ENCODE measurements at regions not wholly inside any gene's neighbourhood (a gene's known extent, or its start where the extent isn't known, plus 50 kb on each side); places are given as distances from the start of the nearest gene placed in this dataset.
"Not testable (repeated sequence)": the region's sequence is repeated elsewhere in the genome, so short reads cannot be mapped to it uniquely, and the experiment has no call there.

DNA sequence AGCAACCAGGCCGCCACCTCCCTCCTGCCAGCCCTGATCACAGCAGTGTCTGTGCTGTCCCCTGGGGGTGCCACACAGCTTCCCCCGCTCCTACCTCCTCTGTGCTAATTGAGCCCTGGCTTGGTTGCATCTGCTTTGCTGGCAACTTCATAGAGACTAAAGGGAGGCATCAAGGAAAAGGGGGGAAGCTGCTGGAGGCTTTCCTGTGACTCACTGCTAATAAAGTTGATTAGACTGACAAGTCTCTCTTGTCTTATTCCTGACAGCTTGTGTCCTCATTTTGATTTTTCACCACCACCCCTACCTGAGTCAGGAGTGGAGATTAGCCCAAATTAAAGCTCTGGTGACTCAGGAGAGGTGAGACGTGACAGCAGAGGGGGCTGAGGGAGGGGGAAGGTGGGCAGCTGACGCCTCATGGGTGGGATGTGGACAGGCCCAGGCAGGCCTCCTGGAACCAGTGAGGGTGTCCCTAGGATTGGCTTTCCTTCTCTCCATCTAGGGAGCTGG lies 310.0 kb downstream of the CBLN1 start:
- no peak for DNase-seq
- H3K27ac Mint-ChIP-seq = no peak overlapping the region
- no peaks in the 10 kb centered on the region for H3K4me1 Mint-ChIP-seq
- ATAC-seq = no peak
- no peaks in the 10 kb centered on the region for H3K27me3 Mint-ChIP-seq
- no peak overlapping the region for H3K4me3 Mint-ChIP-seq
- H3K36me3 Mint-ChIP-seq (ENCODE audit: low read depth) = no peaks in the 10 kb centered on the region
- H3K9me3 ChIP-seq (ENCODE audit: control insufficient read depth, low read length, poor library complexity, severe bottlenecking) = no peaks in the 10 kb centered on the region

GRCh38 chr16:48970216-48970615 lies 311.4 kb downstream of the CBLN1 start:
- DNase-seq (no peak), ATAC-seq (no peak)
- Mint-ChIP-seq H3K4me3 (no peak overlapping the region), H3K4me1 (no peaks in the 10 kb centered on the region), H3K27me3 (no peaks in the 10 kb centered on the region), H3K36me3 (ENCODE audit: low read depth) (no peaks in the 10 kb centered on the region), H3K27ac (no peak overlapping the region)
- H3K9me3 ChIP-seq (ENCODE audit: control insufficient read depth, low read length, poor library complexity, severe bottlenecking) = no peaks in the 10 kb centered on the region

- Mint-ChIP-seq H3K36me3 (ENCODE audit: low read depth) (no peaks in the 10 kb centered on the region), H3K27me3 (no peaks in the 10 kb centered on the region), H3K4me1 (no peaks in the 10 kb centered on the region), H3K4me3 (no peak overlapping the region), H3K27ac (no peak overlapping the region)
- no peaks in the 10 kb centered on the region for H3K9me3 ChIP-seq (ENCODE audit: control insufficient read depth, low read length, poor library complexity, severe bottlenecking)
- DNase-seq = no peak
- no peak for ATAC-seq
Measured at GRCh38 chr16:48969611-48970010, 312.0 kb downstream of the CBLN1 start.

DNA sequence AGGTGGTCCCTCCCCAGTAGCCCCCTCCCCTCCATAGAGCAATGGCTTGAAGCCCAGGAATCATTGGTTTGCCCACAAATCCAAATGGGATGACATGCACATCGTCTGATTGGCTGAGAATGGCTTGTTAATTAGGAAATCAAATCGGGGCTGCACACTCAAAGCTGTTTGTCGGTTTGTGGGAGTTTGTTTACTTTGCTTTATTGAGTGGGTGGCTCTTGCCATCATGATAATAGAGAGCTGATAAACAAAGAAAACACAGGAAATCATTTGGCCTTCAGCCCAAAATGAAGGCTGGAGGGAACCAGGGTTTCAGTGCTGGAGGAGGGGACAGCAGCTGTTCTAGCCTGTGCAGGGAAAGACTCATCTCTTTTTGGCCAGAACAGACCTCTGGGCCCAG lies 316.3 kb downstream of the CBLN1 start:
- Mint-ChIP-seq H3K4me1 (no peaks in the 10 kb centered on the region), H3K27ac (no peak overlapping the region), H3K36me3 (ENCODE audit: low read depth) (no peaks in the 10 kb centered on the region), H3K27me3 (no peaks in the 10 kb centered on the region), H3K4me3 (no peak overlapping the region)
- DNase-seq = no peak
- H3K9me3 ChIP-seq (ENCODE audit: control insufficient read depth, low read length, poor library complexity, severe bottlenecking) = no peaks in the 10 kb centered on the region
- no peak for ATAC-seq

DNA sequence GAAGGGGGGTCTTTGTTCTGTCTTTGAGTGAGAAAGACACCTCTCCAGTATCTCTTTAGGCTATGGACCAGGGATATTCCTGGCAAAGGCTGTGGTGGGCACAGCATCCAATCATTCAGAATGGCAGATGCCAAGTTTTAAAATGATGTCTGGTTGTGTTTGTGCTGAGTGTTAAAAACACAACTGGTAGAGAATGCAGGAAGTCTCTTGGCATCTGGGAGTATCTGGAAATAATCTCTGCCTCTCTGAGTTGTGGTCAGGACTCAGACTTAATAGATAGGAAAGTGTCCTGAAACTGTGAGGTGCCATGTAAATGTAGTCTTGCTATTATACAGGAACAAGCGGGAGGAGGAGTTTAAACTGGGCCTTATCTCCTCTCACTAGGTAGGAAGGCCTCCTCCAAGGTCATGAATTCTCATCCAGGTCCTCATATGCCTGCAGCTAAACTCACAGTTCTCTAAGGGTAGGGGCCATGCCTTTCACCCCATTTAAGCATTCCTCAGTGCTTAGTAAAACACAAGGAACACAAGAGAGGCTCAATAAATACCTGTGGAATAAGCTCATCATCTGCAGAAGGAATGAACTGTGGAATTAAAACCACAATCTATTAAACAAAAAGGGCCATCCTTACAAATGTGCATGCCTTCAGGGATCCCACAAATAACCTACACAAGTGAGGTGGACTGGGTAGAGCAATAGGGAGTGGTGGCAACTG lies 317.6 kb downstream of the CBLN1 start:
- no peak overlapping the region for H3K4me3 Mint-ChIP-seq

DNA sequence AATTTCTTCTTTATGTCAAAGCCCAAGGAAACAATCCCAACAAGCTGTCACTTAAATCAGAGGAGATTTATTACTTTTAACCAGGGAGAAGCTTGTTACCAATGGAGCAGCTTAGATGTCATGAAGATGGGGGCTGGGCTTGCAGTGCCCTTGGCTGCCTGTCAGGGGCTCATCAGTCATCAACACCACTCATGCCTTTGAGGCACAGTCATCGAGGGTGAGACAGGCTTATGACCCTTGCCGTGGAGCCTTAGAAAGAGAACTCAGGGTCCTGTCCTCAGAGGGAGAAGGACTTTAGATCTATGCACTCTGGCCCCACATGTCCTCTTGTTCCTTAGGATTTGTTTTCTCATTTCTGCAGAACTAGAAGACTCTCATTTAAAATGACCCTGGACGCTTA lies 318.3 kb downstream of the CBLN1 start:
- ATAC-seq (no peak), DNase-seq (no peak)
- no peaks in the 10 kb centered on the region for H3K27me3 Mint-ChIP-seq
- no peaks in the 10 kb centered on the region for H3K4me1 Mint-ChIP-seq
- H3K36me3 Mint-ChIP-seq (ENCODE audit: low read depth) = no peaks in the 10 kb centered on the region
- H3K9me3 ChIP-seq (ENCODE audit: control insufficient read depth, low read length, poor library complexity, severe bottlenecking) = no peaks in the 10 kb centered on the region
- no peak overlapping the region for H3K4me3 Mint-ChIP-seq
- H3K27ac Mint-ChIP-seq = no peak overlapping the region

More for the DNA sequence above, 317.6 kb downstream of the CBLN1 start:
- Mint-ChIP-seq H3K27ac (no peak overlapping the region), H3K27me3 (no peaks in the 10 kb centered on the region), H3K36me3 (ENCODE audit: low read depth) (no peaks in the 10 kb centered on the region), H3K4me1 (no peaks in the 10 kb centered on the region)
- DNase-seq = no peak
- no peak for ATAC-seq
- no peaks in the 10 kb centered on the region for H3K9me3 ChIP-seq (ENCODE audit: control insufficient read depth, low read length, poor library complexity, severe bottlenecking)

DNA sequence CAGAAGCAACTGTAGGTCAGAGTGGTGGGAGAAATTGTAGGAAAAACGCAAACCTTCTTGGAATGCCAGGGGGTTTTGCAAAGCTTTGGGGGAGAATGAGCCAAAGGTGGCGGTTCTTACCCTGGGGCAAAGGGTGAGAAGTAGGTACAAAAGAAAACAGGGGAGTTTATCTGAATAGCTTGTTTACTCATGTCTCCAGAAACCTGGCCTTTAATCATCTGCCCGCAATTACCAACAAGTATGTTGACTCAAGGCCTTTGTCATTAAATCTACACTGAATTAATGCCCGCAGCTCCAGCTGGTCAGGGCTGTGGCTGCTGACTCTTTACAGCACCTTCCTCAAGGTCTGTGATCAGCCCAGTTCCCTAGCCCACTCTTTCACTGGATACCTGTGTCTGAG lies 320.1 kb downstream of the CBLN1 start:
- H3K4me3 Mint-ChIP-seq = no peak overlapping the region
- DNase-seq = no peak
- H3K36me3 Mint-ChIP-seq (ENCODE audit: low read depth) = no peaks in the 10 kb centered on the region
- no peaks in the 10 kb centered on the region for H3K9me3 ChIP-seq (ENCODE audit: control insufficient read depth, low read length, poor library complexity, severe bottlenecking)
- no peak overlapping the region for H3K27ac Mint-ChIP-seq
- H3K4me1 Mint-ChIP-seq = no peaks in the 10 kb centered on the region
- ATAC-seq = no peak
- no peaks in the 10 kb centered on the region for H3K27me3 Mint-ChIP-seq

- H3K27ac Mint-ChIP-seq = no peak overlapping the region
- no peaks in the 10 kb centered on the region for H3K4me1 Mint-ChIP-seq
- no peak for ATAC-seq
- no peaks in the 10 kb centered on the region for H3K9me3 ChIP-seq (ENCODE audit: control insufficient read depth, low read length, poor library complexity, severe bottlenecking)
- H3K27me3 Mint-ChIP-seq = no peaks in the 10 kb centered on the region
- no peak for DNase-seq
- H3K4me3 Mint-ChIP-seq = no peak overlapping the region
- no peaks in the 10 kb centered on the region for H3K36me3 Mint-ChIP-seq (ENCODE audit: low read depth)
Measured at GRCh38 chr16:48960830-48961229, 320.8 kb downstream of the CBLN1 start.

GRCh38 chr16:48959747-48960146 lies 321.9 kb downstream of the CBLN1 start:
- H3K9me3 ChIP-seq (ENCODE audit: control insufficient read depth, low read length, poor library complexity, severe bottlenecking) = no peaks in the 10 kb centered on the region
- no peak overlapping the region for H3K27ac Mint-ChIP-seq
- ATAC-seq (no peak), DNase-seq (no peak)
- H3K36me3 Mint-ChIP-seq (ENCODE audit: low read depth) = no peaks in the 10 kb centered on the region
- H3K4me1 Mint-ChIP-seq = no peaks in the 10 kb centered on the region
- H3K4me3 Mint-ChIP-seq = no peak overlapping the region
- H3K27me3 Mint-ChIP-seq = no peaks in the 10 kb centered on the region

DNA sequence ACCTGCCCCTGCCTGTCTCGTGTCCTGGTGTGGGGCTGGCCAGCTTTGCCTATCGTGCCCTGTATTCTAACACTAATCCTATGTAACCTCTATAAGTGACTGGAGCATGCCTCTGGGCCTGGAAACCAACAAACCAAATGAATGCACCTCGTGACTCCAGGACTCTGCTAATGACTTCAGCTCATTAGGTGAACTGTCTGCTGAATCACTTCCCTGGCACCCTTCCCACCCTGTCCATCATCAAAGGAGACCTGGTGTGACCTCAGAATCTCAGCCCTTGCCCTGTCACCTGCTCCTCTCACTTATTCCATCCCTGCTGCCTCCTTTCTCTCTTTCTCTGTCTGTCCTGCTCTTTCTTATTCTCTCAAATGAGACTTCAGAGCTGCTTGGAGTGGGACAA lies 322.4 kb downstream of the CBLN1 start:
- no peaks in the 10 kb centered on the region for H3K36me3 Mint-ChIP-seq (ENCODE audit: low read depth)
- DNase-seq = no peak
- H3K27me3 Mint-ChIP-seq = no peaks in the 10 kb centered on the region
- no peaks in the 10 kb centered on the region for H3K9me3 ChIP-seq (ENCODE audit: control insufficient read depth, low read length, poor library complexity, severe bottlenecking)
- no peak for ATAC-seq
- H3K4me1 Mint-ChIP-seq = no peaks in the 10 kb centered on the region
- no peak overlapping the region for H3K4me3 Mint-ChIP-seq
- H3K27ac Mint-ChIP-seq = no peak overlapping the region

GRCh38 chr16:48958681-48959080 lies 323.0 kb downstream of the CBLN1 start:
- Mint-ChIP-seq H3K4me1 (no peaks in the 10 kb centered on the region), H3K36me3 (ENCODE audit: low read depth) (no peaks in the 10 kb centered on the region), H3K27me3 (no peaks in the 10 kb centered on the region), H3K4me3 (no peak overlapping the region), H3K27ac (no peak overlapping the region)
- H3K9me3 ChIP-seq (ENCODE audit: control insufficient read depth, low read length, poor library complexity, severe bottlenecking) = no peaks in the 10 kb centered on the region
- DNase-seq (no peak), ATAC-seq (no peak)

GRCh38 chr16:48956620-48957019 lies 325.0 kb downstream of the CBLN1 start:
- Mint-ChIP-seq H3K4me1 (no peaks in the 10 kb centered on the region), H3K36me3 (ENCODE audit: low read depth) (no peaks in the 10 kb centered on the region), H3K27me3 (no peaks in the 10 kb centered on the region), H3K27ac (no peak overlapping the region), H3K4me3 (no peak overlapping the region)
- DNase-seq = no peak
- no peak for ATAC-seq
- no peaks in the 10 kb centered on the region for H3K9me3 ChIP-seq (ENCODE audit: control insufficient read depth, low read length, poor library complexity, severe bottlenecking)

GRCh38 chr16:48955837-48956236 lies 325.8 kb downstream of the CBLN1 start:
- ATAC-seq (no peak), DNase-seq (no peak)
- Mint-ChIP-seq H3K4me3 (no peak overlapping the region), H3K27me3 (no peaks in the 10 kb centered on the region), H3K27ac (no peak overlapping the region), H3K4me1 (no peaks in the 10 kb centered on the region), H3K36me3 (ENCODE audit: low read depth) (no peaks in the 10 kb centered on the region)
- no peaks in the 10 kb centered on the region for H3K9me3 ChIP-seq (ENCODE audit: control insufficient read depth, low read length, poor library complexity, severe bottlenecking)

DNA sequence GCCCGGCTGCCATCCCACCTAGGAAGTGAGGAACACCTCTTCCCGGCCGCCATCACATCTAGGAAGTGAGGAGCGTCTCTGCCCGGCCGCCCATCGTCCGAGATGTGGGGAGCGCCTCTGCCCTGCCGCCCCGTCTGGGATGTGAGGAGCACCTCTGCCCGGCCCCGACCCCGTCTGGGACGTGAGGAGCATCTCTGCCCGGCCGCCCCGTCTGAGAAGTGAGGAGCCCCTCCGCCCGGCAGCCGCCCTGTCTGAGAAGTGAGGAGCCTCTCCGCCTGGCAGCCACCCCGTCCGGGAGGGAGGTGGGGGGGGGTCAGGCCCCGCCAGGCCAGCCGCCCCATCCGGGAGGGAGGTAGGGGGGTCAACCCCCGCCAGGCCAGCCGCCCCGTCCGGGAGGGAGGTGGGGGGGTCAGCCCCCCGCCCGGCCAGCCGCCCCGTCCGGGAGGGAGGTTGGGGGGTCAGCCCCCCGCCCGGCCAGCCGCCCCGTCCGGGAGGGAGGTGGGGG lies 330.0 kb downstream of the CBLN1 start:
- DNase-seq; H3K4me1 Mint-ChIP-seq; H3K27ac Mint-ChIP-seq; H3K36me3 Mint-ChIP-seq (ENCODE audit: low read depth); H3K9me3 ChIP-seq (ENCODE audit: control insufficient read depth, low read length, poor library complexity, severe bottlenecking); H3K4me3 Mint-ChIP-seq; H3K27me3 Mint-ChIP-seq; ATAC-seq: not testable (repeated sequence)
